Prostate gland (tissue), 2 donors: ENCODE measurements at regions not wholly inside any gene's neighbourhood (a gene's known extent, or its start where the extent isn't known, plus 50 kb on each side); places are given as distances from the start of the nearest gene placed in this dataset.
"Not testable (repeated sequence)": the region's sequence is repeated elsewhere in the genome, so short reads cannot be mapped to it uniquely, and the experiment has no call there.

ENCODE experiments used
- DNase-seq: peaks from one replicate; pipeline ENCODE4 v3.0.0-alpha.2; 2019; ENCODE audit warnings: low spot score
- H3K27ac ChIP-seq, 2 donors: fragments of 200-600 bp; sonication (generic); 2 replicates each; pipeline ENCODE4 v1.5.1; 2017 to 2019
- H3K27me3 ChIP-seq: fragments of 200-600 bp; sonication (generic); replicated peaks from 2 replicates; pipeline ENCODE4 v1.5.1; 2019; ENCODE audit not compliant: insufficient read depth
- H3K36me3 ChIP-seq, 2 donors: fragments of 200-600 bp; sonication (generic); 1 replicate in 1 of 2; 2 replicates in 1 of 2; pipeline versions ENCODE4 v1.5.1 to v1.8.1; 2017 to 2019
- H3K4me1 ChIP-seq: fragments of 200-600 bp; sonication (generic); replicated peaks from 2 replicates; pipeline ENCODE4 v1.5.1; 2019
- H3K4me3 ChIP-seq, 2 donors: fragments of 200-600 bp; sonication (generic); 2 replicates each; pipeline ENCODE4 v1.5.1; 2017 to 2019
- H3K9me3 ChIP-seq: fragments of 200-600 bp; sonication (generic); 2 replicates; pipeline ENCODE4 v1.5.1; 2017
- CTCF ChIP-seq, 4 experiments: fragments of 200-600 bp in 2 of 4; fragments of 450-650 bp in 2 of 4; sonication (generic) in 2 of 4; IDR thresholded peaks; 1 replicate in 3 of 4; 2 replicates in 1 of 4; pipeline ENCODE4 v1.5.1; 2016 to 2019; ENCODE audit warnings: antibody characterized with exemption in 4 of 4, mild to moderate bottlenecking in 2 of 4, moderate library complexity in 2 of 4
- POLR2A ChIP-seq: fragments of 450-650 bp; IDR thresholded peaks from one replicate; pipeline ENCODE4 v1.6.1; 2016; ENCODE audit warnings: antibody characterized with exemption, mild to moderate bottlenecking
- POLR2AphosphoS5 ChIP-seq: sonication (generic); formaldehyde crosslinking; IDR thresholded peaks from one replicate; pipeline ENCODE4 v1.6.1; 2017; ENCODE audit warnings: antibody characterized with exemption
- WGBS: methylation state at CpG from one replicate; pipeline ENCODE4 v1.1.5; 2018; 5-methylcytosine and 5-hydroxymethylcytosine counted together
- intact Hi-C: fragments of 100-400 bp; cut with DNase I; formaldehyde crosslinking; loops from one replicate; pipeline ENCODE4 v1.14.2; 2022

- H3K36me3 ChIP-seq = no peaks in the 10 kb centered on the region
- H3K9me3 ChIP-seq = no peaks in the 10 kb centered on the region
- intact Hi-C loops = no loop called here
- H3K4me1 ChIP-seq = no peaks in the 10 kb centered on the region
- TF ChIP-seq POLR2AphosphoS5 (no peak), CTCF (IDR thresholded peaks at IDR 0.05) (no peak), POLR2A (no peak)
- H3K27me3 ChIP-seq = no peaks in the 10 kb centered on the region
- 92% methylated on average over 9 of the region's 9 CpGs for WGBS
- no peak overlapping the region for H3K27ac ChIP-seq
- DNase-seq = no peak
- H3K4me3 ChIP-seq = no peak overlapping the region
Measured at GRCh38 chr18:57887543-57888383, 84.6 kb upstream of the ATP8B1 start.

- H3K27me3 ChIP-seq = no peaks in the 10 kb centered on the region
- H3K36me3 ChIP-seq = no peaks in the 10 kb centered on the region
- no peak overlapping the region for H3K4me3 ChIP-seq
- no peak for DNase-seq
- H3K4me1 ChIP-seq = no peaks in the 10 kb centered on the region
- H3K27ac ChIP-seq = no peak overlapping the region
- WGBS = 78% methylated on average over 1 of the region's 1 CpG
- intact Hi-C loops = no loop called here
- no peak for TF ChIP-seq CTCF (IDR thresholded peaks at IDR 0.05)
- no peak for TF ChIP-seq POLR2AphosphoS5
- TF ChIP-seq POLR2A = no peak
- H3K9me3 ChIP-seq = no peaks in the 10 kb centered on the region
Measured at GRCh38 chr18:57885931-57886330, 82.8 kb upstream of the ATP8B1 start.

- DNase-seq = no peak
- no peak for TF ChIP-seq POLR2AphosphoS5
- TF ChIP-seq CTCF (IDR thresholded peaks at IDR 0.05) = no peak
- TF ChIP-seq POLR2A = no peak
- intact Hi-C loops = loop anchor here (5.0 kb wide), 2 partner anchors 240 to 295 kb away; no protein-coding TSS in a partner anchor
- 44% methylated on average over 3 of the region's 3 CpGs for WGBS
- Histone ChIP-seq H3K27ac (no peak overlapping the region), H3K9me3 (no peaks in the 10 kb centered on the region), H3K36me3 (no peaks in the 10 kb centered on the region), H3K4me1 (no peaks in the 10 kb centered on the region), H3K27me3 (no peaks in the 10 kb centered on the region), H3K4me3 (no peak overlapping the region)
Measured at GRCh38 chr18:57882465-57882864, 79.3 kb upstream of the ATP8B1 start.

- WGBS = 39% methylated on average over 10 of the region's 10 CpGs
- Histone ChIP-seq H3K36me3 (no peaks in the 10 kb centered on the region), H3K4me1 (no peaks in the 10 kb centered on the region), H3K27ac (no peak overlapping the region), H3K9me3 (no peaks in the 10 kb centered on the region), H3K27me3 (no peaks in the 10 kb centered on the region), H3K4me3 (no peak overlapping the region)
- DNase-seq = peak; percentile 63
- no peak for TF ChIP-seq POLR2A
- peak; percentile 35 for TF ChIP-seq POLR2AphosphoS5
- TF ChIP-seq CTCF (IDR thresholded peaks at IDR 0.05) = peak; percentile 65 to 91 (median 86)
- intact Hi-C loops = loop anchor here (5.0 kb wide), 2 partner anchors 240 to 295 kb away; no protein-coding TSS in a partner anchor
Measured at GRCh38 chr18:57881818-57882413, 78.8 kb upstream of the ATP8B1 start.

- intact Hi-C loops = loop anchor here (5.0 to 10.0 kb wide), 3 partner anchors 235 to 297 kb away; no protein-coding TSS in a partner anchor
- WGBS = 96% methylated on average over 4 of the region's 4 CpGs
- H3K27me3 ChIP-seq = not testable (repeated sequence)
Measured at GRCh38 chr18:57879924-57880323, 76.8 kb upstream of the ATP8B1 start.

More at GRCh38 chr18:57879924-57880323, 76.8 kb upstream of the ATP8B1 start:
- not testable (repeated sequence) for H3K36me3 ChIP-seq, H3K4me3 ChIP-seq, H3K9me3 ChIP-seq, H3K27ac ChIP-seq, H3K4me1 ChIP-seq, DNase-seq
